Activated naive CD8-positive, alpha-beta T cell treated with anti-CD3 and anti-CD28 coated beads, Interleukin-2, amount 50 U/mL, for 24 hours (primary cell): ENCODE measurements at regions not wholly inside any gene's neighbourhood (a gene's known extent, or its start where the extent isn't known, plus 50 kb on each side); places are given as distances from the start of the nearest gene placed in this dataset.

Experiments used
- ATAC-seq: fragments of 150-1000 bp; cut with Tn5 transposase; one replicate; pipeline ENCODE4 v1.10.0; 2021
- DNase-seq: peaks from one replicate; pipeline ENCODE4 v3.0.0; 2021
- H3K27ac Mint-ChIP-seq: one replicate; pipeline ENCODE4 v1.8.0; 2021; ENCODE audit warnings: mild to moderate bottlenecking, mixed read lengths
- H3K27me3 Mint-ChIP-seq: one replicate; pipeline ENCODE4 v1.8.0; 2021; ENCODE audit warnings: mixed read lengths
- H3K36me3 Mint-ChIP-seq: one replicate; pipeline ENCODE4 v1.8.0; 2021; ENCODE audit warnings: low read depth, mixed read lengths
- H3K4me1 Mint-ChIP-seq: one replicate; pipeline ENCODE4 v1.8.0; 2021; ENCODE audit warnings: mixed read lengths
- H3K4me3 Mint-ChIP-seq: one replicate; pipeline ENCODE4 v1.8.0; 2021; ENCODE audit warnings: mild to moderate bottlenecking, moderate library complexity, mixed read lengths
- H3K9me3 Mint-ChIP-seq: one replicate; pipeline ENCODE4 v1.8.0; 2021; ENCODE audit warnings: mixed read lengths

DNA sequence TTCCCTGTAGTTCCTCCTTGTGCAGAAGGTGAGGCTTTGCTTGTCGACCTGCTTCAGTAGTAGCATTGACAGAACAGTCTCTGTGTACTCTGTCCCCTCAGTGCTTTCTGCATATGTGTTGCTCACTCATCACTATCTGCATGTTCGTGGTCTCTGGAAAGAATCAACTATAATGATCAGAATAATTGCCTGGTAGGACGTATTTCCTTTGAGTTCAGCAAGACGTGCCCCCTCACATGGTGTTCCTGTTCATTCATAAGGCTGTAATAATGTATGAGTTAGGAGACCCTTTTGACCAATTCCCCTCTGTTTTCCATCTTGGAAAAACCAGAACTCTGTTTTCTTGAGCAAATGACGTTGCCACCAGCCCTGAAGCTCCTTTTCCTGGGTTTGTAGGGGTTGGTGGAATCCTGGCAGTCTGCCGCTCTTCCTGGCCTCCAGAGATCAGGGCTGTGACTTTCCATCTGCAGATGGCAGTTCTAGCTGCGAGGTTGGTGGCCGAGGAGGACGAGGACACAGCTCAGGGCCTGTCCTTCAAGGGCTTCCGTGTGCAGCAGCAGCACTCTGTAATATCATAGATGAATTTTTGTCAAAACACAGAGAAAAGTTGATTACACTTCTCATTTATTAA is 61.9 kb downstream of the EXOSC2 start:
- Mint-ChIP-seq H3K36me3 (no peaks in the 10 kb centered on the region), H3K27ac (no peak overlapping the region), H3K4me1 (peaks cover 12% of the 10 kb centered on the region), H3K27me3 (no peaks in the 10 kb centered on the region), H3K4me3 (no peak overlapping the region), H3K9me3 (no peaks in the 10 kb centered on the region)
- DNase-seq (no peak), ATAC-seq (no peak)

GRCh38 chr9:130756037-130756436 is 62.5 kb downstream of the EXOSC2 start:
- no peak for ATAC-seq
- Mint-ChIP-seq H3K4me1 (peaks cover 12% of the 10 kb centered on the region), H3K27me3 (no peaks in the 10 kb centered on the region), H3K36me3 (no peaks in the 10 kb centered on the region), H3K27ac (no peak overlapping the region), H3K4me3 (no peak overlapping the region), H3K9me3 (no peaks in the 10 kb centered on the region)
- no peak for DNase-seq

DNA sequence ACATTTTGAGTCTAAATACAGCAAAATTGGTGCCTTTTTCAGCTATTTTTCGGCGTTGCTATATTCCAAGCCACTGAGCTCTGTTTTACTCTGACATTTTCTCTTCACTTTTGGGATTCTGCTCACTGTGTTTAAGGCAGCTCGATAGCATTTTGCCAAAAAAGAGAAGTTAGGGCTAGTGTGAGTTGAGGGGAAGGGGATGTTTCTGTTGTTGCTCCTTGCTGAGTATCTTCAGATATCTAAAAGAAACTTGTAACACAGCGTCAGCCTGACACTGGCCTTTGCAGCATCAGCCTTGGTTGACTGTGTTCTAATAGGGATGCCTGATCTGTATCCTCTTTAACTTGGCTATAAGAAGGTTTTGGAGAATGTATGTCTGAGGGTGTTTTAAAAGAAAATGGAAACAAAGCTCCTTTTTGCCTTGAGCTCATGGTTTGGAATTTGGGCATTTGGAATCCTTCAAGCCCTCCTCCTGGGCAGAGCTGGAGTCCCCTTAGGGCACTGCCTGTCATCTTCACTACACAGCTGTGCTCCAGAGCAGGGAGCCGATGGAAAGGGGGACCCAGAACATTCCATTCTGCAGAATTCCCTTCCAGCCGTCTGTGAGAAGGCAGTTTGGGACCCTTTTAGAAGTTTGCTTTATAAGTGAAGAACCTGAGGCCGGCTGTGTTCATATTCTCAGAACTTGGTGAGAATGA is 63.0 kb downstream of the EXOSC2 start:
- H3K4me1 Mint-ChIP-seq, result peaks cover 17% of the 10 kb centered on the region
- H3K4me3 Mint-ChIP-seq, result no peak overlapping the region
- no peaks in the 10 kb centered on the region for H3K9me3 Mint-ChIP-seq
- H3K36me3 Mint-ChIP-seq, result no peaks in the 10 kb centered on the region
- ATAC-seq (no peak), DNase-seq (no peak)
- H3K27ac Mint-ChIP-seq, result no peak overlapping the region
- no peaks in the 10 kb centered on the region for H3K27me3 Mint-ChIP-seq

GRCh38 chr9:130759738-130760137 is 66.2 kb downstream of the EXOSC2 start:
- Mint-ChIP-seq H3K4me1 (peaks cover 45% of the 10 kb centered on the region), H3K27ac (no peak overlapping the region), H3K4me3 (no peak overlapping the region), H3K36me3 (peaks cover 3% of the 10 kb centered on the region), H3K27me3 (no peaks in the 10 kb centered on the region), H3K9me3 (no peaks in the 10 kb centered on the region)
- ATAC-seq, result no peak
- DNase-seq, result no peak

- Mint-ChIP-seq H3K4me3 (peak overlapping the region; percentile 8), H3K27me3 (no peaks in the 10 kb centered on the region), H3K4me1 (peaks cover 70% of the 10 kb centered on the region), H3K27ac (peak overlapping the region; percentile 67), H3K9me3 (no peaks in the 10 kb centered on the region), H3K36me3 (peaks cover 3% of the 10 kb centered on the region)
- no peak for DNase-seq
- ATAC-seq, result no peak
Measured at GRCh38 chr9:130763331-130764171, 70.0 kb downstream of the EXOSC2 start.

- Mint-ChIP-seq H3K9me3 (no peaks in the 10 kb centered on the region), H3K4me1 (peaks cover 69% of the 10 kb centered on the region), H3K4me3 (peak overlapping the region; percentile 12), H3K27ac (peak overlapping the region; percentile 73), H3K27me3 (no peaks in the 10 kb centered on the region), H3K36me3 (peaks cover 3% of the 10 kb centered on the region)
- peak; percentile 41 for DNase-seq
- peak; percentile 81 for ATAC-seq
Measured at GRCh38 chr9:130765137-130766020, 69.7 kb upstream of the ABL1 start.

- ATAC-seq (peak; percentile 50), DNase-seq (peak; percentile 14)
- Mint-ChIP-seq H3K27ac (peak overlapping the region; percentile 73), H3K36me3 (peaks cover 3% of the 10 kb centered on the region), H3K4me3 (peak overlapping the region; percentile 12), H3K9me3 (no peaks in the 10 kb centered on the region), H3K4me1 (peaks cover 66% of the 10 kb centered on the region), H3K27me3 (no peaks in the 10 kb centered on the region)
Measured at GRCh38 chr9:130766021-130766926, 68.8 kb upstream of the ABL1 start.

DNA sequence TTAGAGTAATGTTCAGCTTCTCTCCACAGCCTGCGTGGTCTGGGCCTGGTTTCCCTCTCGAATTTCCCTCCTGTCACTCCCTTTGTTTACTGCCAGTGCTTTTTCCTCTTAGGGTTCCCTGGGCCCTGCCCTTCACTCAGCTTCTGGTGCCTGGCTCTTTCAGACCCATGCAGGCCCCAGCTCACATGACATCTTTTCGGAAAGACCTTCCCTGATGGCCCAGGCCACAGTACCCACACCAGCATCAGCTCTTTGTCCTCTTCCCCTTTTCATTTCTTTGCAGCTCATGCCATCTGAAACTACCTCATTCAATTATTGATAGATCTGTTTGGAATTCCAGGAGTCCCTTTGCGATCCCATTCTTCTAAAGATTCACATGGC is 68.1 kb upstream of the ABL1 start:
- peaks cover 61% of the 10 kb centered on the region for H3K4me1 Mint-ChIP-seq
- H3K27me3 Mint-ChIP-seq, result no peaks in the 10 kb centered on the region
- H3K36me3 Mint-ChIP-seq, result peaks cover 3% of the 10 kb centered on the region
- no peak overlapping the region for H3K4me3 Mint-ChIP-seq
- H3K27ac Mint-ChIP-seq, result peak overlapping the region; percentile 73
- H3K9me3 Mint-ChIP-seq, result no peaks in the 10 kb centered on the region
- ATAC-seq (no peak), DNase-seq (no peak)

- Mint-ChIP-seq H3K4me3 (no peak overlapping the region), H3K4me1 (peaks cover 50% of the 10 kb centered on the region), H3K27ac (no peak overlapping the region), H3K9me3 (no peaks in the 10 kb centered on the region), H3K27me3 (no peaks in the 10 kb centered on the region), H3K36me3 (peaks cover 3% of the 10 kb centered on the region)
- ATAC-seq, result no peak
- DNase-seq, result no peak
Measured at GRCh38 chr9:130768265-130768664, 66.8 kb upstream of the ABL1 start.

DNA sequence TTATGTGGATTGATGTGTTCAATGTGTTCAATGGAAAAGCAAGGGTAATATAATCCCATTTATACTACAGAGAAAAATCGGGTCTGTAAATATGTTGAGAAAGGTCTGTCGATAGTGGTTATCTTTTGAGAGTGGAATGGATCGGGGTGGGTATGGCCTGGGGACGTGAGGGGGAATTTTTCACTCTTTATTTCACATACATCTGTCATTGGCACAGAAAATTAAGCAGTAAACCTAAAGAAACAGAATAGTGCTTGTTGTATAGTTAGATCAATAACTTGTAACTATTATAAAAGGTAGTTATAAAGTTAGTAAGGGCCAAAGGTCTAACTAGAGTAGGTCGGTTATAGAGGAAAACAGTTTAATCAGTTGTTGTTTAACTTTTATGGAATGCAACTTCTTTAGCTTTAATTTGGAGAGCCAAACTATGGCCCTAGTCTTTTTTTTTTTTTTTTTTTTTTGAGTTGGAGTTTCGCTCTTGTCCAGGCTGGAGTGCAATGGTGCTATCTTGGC is 66.1 kb upstream of the ABL1 start:
- H3K4me1 Mint-ChIP-seq, result peaks cover 43% of the 10 kb centered on the region
- no peak overlapping the region for H3K4me3 Mint-ChIP-seq
- H3K27ac Mint-ChIP-seq, result no peak overlapping the region
- DNase-seq (no peak), ATAC-seq (no peak)
- H3K36me3 Mint-ChIP-seq, result no peaks in the 10 kb centered on the region
- no peaks in the 10 kb centered on the region for H3K9me3 Mint-ChIP-seq
- no peaks in the 10 kb centered on the region for H3K27me3 Mint-ChIP-seq

- DNase-seq (no peak), ATAC-seq (no peak)
- Mint-ChIP-seq H3K36me3 (no peaks in the 10 kb centered on the region), H3K4me3 (no peak overlapping the region), H3K4me1 (peaks cover 42% of the 10 kb centered on the region), H3K27ac (no peak overlapping the region), H3K9me3 (no peaks in the 10 kb centered on the region), H3K27me3 (no peaks in the 10 kb centered on the region)
Measured at GRCh38 chr9:130770093-130770492, 65.0 kb upstream of the ABL1 start.

DNA sequence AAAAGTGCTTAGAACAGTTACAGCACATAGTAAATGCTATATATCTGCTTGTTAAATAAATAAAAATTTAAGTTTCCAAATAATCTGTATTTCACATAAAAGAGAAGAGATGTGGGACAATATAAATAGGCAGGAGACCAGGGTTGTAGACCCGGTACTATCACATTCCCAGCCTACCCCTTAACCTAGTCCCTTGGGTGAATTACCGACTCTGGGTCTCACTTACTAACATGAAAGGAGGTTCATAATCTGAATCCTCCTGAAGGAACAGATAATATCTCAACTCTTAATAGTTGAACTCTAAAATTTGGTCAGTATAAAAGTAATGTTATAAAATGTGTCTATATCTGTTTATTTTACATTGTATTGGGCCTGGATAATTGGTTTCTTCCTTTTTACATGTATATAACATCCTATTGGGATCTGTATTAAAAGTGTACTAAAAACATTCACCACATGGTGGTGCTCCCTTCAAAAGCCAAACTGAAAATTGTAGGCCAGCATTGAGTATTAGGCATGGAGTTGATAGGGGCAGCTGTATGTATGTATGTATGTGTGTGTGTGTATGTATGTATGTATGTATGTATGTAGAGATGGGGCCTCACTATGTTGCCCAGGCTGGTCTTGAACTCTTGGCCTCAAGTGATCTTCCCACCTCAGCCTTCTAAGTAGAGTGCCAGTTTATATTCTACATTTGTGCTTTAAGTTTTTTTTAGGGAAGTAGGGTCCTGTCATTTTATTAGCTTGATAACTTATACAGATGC is 64.2 kb upstream of the ABL1 start:
- peaks cover 3% of the 10 kb centered on the region for H3K36me3 Mint-ChIP-seq
- DNase-seq (no peak), ATAC-seq (peak; percentile 57)
- peaks cover 34% of the 10 kb centered on the region for H3K4me1 Mint-ChIP-seq
- H3K9me3 Mint-ChIP-seq, result peaks cover 6% of the 10 kb centered on the region
- no peak overlapping the region for H3K4me3 Mint-ChIP-seq
- H3K27me3 Mint-ChIP-seq, result peaks cover 2% of the 10 kb centered on the region
- H3K27ac Mint-ChIP-seq, result no peak overlapping the region

DNA sequence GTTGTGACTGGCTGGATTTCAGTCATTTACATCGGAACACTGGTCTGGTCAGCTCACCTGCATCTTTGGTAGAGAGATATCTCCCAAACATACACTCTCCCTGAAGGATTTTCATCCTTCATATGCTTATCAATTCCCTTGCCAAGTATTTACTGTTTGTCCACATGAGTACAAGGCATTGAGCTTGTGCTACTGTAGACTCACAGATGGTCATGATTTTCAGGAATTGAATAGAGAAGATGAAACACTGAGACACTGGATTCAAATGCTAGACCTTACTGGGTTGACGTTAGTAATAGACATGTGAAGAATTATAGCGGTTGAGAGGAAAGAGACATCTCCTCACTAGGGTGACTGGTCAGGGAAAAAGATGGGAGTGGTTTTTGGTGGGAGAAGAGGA is 62.9 kb upstream of the ABL1 start:
- DNase-seq (no peak), ATAC-seq (no peak)
- Mint-ChIP-seq H3K9me3 (peaks cover 6% of the 10 kb centered on the region), H3K4me3 (no peak overlapping the region), H3K27me3 (peaks cover 2% of the 10 kb centered on the region), H3K27ac (no peak overlapping the region), H3K4me1 (peaks cover 21% of the 10 kb centered on the region), H3K36me3 (peaks cover 3% of the 10 kb centered on the region)
